NCI-H748 treated with DMSO at 0.1 percent for 48 hours (cell line): ENCODE measurements at regions not wholly inside any gene's neighbourhood (a gene's known extent, or its start where the extent isn't known, plus 50 kb on each side); places are given as distances from the start of the nearest gene placed in this dataset.

Experiments
- DNase-seq: peaks from one replicate; lab custom pipeline; 2025; lab: John Stamatoyannopoulos, UW

DNA sequence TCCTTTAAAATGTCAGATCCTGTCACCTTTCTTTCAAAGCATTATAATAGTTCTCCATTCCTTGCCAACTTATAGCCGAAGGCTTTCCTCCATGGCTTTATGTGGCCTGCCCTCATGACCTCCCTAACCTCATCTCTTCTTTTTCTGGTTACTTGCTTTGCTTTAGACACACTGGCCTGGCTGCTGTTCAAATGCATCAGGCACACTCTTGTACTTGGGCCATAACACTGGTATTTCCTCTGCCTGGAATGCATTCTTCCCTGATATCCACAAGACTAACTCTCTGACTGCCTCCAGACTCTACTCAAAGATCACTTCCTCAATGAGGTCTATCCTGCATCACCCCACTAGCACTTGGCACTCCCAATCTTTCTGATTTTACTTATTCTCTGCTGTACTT is 710.3 kb downstream of the KCNA4 start:
- no peak for DNase-seq

DNA sequence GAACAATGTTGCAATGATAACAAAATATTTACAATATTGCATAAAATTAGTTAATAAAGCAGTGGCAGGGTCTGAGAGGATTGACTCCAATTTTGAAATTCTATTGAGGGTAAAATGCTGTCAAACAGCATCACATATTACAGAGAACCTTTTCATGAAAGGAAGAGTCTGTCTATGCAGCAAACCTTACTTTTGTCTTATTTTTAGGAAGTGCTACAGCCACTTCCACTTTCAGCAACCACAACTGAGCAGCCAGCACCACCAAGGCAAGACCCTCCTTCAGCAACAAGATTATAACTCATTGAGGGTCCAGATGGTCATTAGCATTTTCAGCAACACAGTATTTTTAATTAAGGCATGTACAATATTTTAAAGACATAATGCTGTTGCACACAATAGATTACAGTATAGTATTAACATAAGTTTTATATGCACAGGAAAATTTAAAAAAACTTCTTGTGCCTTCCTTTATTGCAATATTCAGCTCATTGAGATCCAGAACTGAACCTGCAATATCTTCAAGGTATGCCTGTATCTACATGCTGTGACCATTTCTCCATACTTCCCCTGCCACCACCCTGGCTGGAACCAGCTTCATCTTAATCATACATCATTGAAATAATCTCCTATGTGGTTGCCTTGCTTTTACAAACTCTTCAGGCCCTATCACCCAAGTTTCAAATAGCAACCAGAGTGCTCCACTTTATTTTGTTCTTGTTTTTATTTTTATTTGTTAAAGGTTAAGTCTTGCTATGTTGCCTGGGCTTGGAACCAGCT is 711.2 kb downstream of the KCNA4 start:
- no peak for DNase-seq

DNA sequence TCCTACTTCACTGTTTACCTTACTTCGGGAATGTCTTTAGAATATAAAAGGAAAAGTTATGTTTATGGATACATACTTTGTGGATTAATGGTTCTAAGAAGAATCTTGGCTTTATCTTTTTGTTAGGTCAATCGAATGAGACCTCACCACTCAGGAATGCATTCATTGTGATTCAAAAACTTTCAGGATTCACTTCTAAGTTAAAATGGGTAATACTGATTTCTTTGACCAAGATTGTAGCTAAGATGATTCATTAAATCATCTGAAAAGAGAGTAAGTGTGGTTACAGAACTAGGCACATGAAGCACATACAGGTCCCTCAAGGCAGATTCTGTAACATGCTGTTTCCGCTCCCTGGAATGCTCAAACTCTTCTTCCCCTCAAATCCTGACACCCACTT is 716.4 kb downstream of the KCNA4 start:
- no peak for DNase-seq

DNA sequence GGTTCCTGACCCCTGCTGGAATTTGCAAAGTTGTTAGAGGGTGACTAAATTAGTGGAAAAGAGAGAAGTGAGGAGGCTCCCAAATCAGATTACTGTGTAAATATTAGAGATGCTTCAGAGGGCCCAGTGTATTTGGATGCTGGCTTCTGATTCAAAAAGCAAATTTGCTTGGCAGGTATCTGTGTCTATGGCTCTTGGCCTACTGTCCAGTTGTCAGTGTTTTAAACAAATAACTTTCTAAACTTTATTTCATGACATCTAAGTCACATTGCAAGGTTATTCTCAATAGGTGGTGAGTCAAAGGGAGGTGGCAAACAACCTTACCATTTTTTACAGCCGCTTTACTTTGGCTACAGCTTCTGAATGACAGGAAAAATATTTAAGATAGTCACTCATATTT is 720.1 kb downstream of the KCNA4 start:
- DNase-seq, result no peak

DNA sequence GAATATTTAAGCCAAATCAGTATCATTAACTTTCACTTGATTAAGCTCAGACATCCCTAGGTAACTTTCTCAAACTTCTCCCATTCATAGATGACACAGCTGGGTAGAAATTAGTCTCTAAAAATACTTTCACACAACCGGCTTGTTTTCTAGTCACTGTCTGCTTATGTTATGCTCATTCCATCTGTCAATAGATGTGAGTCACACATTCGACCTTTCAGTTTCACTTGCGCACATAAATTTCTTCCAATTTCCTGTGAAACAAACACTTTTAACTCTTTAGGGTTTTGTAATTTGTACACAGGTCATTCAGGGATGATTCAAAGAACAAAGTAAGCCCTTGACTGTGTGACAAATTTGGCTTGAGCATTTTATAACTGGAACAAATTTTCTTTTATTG is 723.0 kb downstream of the KCNA4 start:
- DNase-seq, result no peak

DNA sequence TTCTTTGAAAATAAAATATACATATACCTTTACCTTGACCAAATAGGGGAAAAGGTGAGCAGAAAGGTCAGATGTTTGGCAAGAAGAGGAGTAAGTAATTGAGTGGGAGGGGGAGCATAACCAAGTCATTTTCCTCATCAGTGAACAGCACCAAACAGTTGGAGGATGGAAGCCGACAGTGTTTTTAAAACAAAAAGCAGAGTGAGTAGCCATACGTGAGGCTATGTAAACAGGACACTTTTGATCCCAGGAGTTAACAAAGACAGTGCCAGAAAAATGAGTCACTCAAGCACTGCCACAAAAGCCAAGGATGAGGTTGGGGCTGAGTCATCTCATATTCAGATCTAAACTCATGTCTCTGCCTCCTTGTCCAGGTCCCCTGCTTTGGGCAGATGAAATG is 734.7 kb downstream of the KCNA4 start:
- DNase-seq, result no peak

DNA sequence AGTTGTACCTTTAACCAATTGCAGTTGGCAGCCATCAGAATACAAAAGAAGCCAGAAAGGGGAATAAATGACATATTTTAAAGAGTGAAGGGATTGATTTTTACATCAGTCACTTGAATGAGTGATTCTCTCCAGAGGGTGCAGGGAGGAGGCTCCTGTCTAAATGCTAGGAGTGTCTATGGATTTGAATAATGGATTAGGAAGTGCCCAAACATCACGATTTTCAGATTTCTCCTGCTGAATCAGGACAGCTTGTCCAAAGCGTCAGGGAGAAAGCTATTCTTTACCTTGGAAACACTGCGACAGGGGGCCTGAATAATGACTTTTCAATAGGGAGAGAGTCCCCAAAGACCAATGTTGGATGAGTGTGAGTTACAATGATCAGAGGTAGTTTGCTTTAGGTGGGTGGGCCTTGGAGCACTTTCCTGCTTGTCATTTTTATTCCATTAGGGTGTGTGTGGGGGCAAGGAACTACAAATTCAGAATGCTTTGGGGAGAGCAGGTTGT is 735.5 kb downstream of the KCNA4 start:
- DNase-seq, result no peak

DNA sequence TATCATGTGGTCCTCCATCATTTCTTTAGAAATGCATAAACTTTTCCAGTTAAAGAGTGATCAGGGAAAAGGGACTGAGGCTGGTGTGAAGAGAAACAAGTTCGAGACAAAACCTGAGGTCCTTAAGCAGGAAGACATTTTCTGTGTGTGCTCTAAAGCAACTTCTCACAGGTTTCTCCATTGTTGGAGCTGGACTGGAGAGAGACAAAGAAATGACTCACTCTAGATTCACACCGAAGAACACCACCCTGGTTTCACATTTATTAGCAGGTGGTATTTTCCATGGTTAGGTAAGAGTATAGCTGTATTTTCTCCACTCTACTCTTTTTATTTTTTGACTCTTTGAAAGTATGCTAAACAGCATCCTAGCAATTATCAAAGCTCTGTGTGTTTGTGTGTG is 736.4 kb downstream of the KCNA4 start:
- no peak for DNase-seq

DNA sequence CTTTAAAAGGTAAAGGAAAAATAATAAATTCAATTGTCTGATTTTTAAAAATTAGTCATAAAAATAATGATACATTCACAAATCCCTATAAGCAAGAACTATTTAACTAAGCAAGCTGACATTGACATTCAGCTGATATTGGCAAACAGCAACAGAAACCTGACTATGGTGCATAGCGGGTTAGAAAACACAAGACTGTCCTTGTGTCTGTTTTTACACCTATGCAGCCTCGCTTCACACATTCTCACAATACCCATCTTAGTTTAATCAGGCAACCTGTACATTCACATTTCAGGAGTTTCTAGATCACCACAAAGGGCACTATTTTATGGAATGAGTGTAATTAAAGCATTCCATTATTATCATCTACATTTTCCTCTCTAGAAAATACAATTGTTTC is 737.1 kb downstream of the KCNA4 start:
- no peak for DNase-seq

DNA sequence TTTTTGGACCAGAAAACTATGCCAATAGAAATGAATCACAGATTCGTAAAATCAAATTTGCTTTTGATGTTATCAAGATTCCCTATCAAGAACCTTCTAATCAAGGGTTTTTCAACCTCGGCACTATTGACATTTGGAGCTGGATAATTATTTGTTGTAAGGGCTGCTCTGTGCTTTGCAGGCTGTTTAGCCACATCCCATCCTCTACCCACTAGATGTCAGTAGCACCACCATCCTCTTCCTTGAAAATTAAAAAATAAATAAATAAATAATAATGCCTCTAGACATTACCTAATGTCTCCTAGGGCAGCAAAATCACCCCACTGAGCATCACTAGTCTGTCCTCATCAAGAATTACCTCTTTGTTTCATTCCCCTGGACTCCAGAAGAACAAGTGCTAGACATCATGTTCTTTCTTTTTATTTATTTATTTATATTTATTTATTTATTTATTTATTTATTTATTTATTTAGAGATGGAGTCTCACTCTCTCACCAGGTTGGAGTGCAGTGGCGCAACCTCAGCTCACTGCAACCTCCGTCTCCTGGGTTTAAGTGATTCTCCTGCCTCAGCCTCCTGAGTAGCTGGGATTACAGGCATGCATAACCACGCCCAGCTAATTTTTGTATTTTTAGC is 744.7 kb downstream of the KCNA4 start:
- no peak for DNase-seq

DNA sequence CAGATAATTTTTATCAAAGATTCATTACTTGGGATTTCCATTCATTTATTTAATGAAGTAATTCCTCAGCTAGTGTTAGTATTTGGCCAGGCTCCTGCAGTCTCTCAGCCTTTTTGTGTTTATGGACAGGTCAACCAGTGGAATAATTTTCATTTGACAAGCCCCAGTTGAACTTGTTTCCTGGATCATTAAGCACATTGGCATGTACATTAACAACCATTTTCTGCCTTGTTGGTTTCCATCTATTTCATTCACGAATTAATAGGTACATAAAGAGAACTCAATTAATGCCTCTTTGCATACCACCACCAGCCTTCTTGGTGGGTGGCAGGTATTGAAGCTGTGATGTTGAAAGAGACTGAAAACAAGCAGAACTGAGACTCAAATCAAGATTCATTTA is 745.2 kb downstream of the KCNA4 start:
- no peak for DNase-seq

DNA sequence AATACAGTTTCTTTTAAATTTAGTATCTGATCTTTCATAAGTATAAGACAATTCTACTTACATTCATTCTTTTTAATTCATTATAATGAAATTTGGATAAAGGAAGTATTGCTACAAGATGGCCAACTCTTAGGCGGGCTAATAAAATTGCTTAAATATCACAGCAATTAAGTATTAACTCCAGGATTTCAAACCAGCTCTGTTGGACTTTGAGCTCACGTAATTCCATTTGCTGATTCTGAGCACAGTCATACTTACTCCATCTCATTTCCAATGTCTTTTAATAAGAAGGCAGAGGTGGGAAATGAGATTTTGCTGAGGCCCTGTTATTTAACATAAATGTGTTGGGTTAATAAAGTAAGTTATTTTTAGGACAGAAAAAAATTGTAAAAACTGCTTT is 748.1 kb downstream of the KCNA4 start:
- DNase-seq, result no peak

DNA sequence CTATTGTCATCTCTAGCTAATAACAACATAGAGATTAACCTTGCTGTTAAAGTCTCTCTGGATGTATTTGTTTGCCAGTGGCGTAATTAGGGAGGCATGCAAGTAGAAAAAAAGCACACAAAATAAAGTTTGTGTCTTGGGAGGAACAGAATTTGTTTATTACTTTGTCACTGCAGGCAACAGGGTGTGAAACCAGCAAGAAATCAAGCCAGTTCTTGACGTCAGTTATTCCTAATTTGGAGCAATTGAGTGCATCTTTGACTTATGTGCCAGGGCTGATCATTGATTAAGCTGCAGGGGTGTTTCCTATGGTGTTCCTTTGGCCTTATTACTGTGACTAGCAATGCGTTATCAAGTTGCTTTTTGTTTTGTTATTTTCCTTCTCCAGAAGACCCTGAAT is 751.0 kb downstream of the KCNA4 start:
- DNase-seq, result no peak

DNA sequence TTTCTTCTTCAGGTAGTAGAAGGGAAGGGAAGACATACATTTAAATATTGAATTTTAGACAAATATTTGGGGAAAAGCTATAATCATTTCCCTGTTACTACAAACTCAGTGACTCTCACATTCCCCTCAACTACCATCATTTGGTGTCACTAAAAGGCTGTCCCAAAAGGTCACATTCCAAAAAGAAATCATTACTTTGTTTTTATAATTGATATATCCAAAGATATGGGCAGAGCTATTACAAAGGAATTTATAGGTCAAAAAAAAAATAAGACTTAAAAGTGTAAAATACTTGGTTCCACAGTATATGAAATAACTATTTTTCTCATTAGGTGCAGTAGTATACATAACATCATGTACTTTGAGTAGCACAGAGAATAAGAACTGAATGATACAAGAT is 751.4 kb downstream of the KCNA4 start:
- DNase-seq, result no peak

DNA sequence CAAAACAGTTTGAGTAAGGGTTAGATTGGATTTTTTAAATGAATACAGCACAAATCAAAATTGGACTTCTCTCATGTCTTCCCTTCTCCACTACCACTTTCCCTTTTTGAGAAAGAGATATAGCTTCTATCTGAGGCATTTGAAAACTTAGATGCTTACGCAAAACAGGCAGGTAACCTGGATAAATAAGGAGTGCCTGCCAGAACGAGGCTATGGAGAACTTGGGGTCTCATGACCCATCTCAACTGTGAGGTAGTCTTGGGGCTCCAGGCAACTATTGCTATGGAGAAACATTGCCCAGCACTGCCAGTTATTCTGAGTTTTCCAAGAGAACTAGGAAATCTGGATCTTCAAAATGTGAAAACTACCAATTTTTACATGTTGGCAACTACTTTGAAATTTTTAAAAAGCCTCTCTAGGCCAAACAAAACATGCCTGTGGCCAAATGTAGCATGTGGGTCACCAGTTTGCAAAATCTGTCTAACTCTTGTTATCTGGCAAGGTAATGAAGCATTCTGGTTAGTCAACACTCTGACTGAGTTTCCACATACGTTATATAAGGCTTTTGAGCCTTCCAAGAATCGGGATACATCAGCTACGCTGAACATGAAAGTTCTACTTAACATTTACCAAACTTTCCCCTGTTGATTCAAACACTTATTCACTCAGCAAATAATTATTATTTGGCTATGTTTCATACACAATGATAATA is 752.7 kb downstream of the KCNA4 start:
- DNase-seq, result no peak

DNA sequence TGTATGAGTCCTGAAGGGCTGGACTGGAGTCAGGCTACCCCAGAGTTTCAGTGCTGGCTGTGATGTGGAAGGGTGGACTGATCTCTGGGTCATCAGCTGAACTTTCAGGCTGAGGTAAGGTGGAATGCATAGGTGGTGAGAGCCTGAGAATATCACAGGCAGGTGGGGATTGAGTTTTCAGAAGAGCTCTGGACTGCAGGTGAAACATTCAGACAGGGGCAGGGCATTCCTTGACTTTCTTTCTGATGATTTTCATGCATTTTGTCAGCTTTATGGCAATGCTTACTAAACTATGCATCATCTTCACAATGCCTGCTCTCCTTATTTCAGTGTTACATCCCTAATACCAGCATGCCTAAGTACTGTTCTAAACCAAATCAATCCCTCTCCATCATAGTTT is 755.0 kb downstream of the KCNA4 start:
- no peak for DNase-seq

DNA sequence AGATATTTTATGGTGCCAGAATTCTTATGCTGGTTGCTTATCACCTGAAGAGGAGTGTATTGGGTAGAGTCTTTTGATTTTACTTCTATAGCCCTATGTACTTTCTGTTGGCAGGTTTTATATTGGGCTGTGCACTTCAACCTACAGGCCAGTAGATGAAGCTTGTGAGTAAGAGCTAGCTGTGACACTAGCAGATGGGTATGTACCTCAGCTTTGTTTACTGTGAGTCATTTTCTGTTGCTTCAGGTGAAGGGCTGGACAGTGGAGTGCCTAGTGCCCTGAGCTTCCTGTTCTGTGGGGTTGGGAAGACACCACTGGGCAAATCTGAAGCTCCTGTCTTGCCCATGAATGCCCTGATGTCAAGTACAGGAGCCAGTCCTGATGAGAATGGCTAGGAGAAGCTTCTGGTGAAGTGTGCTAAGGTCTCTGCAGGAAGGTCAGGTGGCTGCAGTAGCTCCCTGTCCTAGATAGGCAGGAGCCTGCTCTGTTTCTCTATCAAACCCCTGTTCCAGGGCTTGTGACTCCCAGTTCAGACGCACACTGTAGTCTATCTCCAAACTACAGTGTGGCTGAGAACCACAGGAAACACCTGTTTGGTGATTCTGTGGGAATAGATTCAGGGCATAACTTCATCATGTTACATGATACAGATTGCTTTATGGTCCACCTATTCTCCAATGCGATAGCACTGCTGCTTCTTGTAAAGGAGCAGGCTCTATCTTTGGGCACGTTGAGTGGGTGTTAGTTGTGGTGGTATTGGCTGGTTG is 755.7 kb downstream of the KCNA4 start:
- DNase-seq, result no peak

DNA sequence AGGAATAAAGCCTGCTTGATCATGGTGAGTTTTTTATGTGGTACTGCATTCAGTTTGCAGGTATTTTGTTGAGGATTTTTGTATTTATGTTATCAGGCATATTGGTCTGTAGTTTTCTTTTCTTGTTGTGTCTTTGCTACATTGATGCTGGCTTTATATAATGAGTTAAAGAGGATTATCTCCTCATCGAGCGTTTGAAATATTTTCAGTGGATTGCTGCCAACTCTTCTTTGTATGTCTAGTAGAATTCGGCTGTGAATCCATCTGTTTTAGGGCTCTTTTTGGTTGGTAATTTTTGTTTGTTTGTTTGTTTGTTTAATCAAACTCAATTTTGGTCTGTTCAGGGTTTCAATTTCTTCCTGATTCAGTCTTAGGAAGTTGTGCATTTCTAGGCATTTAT is 758.4 kb downstream of the KCNA4 start:
- no peak for DNase-seq

DNA sequence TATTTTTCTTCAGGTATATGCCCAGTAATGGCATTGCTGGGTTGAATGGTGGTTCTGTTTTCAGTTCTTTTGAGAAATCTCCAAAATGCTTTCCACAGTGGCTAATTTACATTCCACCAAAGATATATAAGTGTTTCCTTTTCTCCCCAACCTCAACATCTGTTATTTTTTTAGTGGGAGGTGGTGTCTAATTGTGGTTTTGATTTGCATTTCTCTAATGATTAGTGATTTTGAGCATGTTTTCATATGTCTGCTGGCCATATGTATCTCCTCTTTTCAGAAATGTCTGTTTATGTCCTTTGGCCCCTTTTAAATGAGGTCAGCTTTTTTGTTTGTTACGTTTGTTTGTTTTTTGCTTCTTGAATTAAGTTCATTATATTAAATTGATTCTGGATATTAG is 760.2 kb downstream of the KCNA4 start:
- DNase-seq, result no peak

DNA sequence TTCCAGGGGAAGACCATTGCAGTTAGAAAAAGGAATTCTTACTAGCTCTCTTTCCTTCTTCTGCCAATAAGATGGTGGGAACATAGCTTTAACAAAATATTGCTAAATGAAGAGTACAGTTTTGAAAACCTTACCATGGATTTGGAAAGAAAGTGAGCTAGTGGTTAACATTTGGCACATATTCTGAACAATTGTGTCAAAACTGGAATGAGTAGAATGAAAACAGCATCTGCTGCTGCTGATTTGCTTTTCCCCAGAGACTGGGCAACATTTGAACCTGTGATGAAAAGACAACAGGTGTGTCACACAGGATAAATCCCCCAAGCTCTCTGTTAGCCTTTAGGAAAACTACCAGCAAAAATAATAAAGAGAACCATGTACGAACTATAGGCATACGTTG is 761.4 kb downstream of the KCNA4 start:
- peak; percentile 53 for DNase-seq

DNA sequence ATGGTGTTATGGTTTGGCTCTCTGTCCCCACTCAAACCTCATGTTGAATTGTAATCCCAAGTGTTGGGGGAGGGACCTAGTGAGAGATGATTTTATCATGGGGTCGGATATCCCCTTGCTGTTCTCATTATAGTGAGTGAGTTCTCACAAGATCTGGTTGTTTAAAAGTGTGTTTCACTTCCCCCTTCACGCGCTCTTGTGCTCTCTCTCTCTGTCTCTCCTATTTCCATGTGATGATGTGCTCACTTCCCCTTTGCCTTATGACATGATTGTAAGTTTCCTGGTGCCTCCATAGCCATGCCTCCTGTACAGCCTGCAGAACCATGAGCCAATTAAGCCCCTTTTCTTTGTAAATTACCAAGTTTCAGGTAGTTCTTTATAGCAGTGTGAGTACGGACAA is 765.1 kb downstream of the KCNA4 start:
- DNase-seq, result no peak

DNA sequence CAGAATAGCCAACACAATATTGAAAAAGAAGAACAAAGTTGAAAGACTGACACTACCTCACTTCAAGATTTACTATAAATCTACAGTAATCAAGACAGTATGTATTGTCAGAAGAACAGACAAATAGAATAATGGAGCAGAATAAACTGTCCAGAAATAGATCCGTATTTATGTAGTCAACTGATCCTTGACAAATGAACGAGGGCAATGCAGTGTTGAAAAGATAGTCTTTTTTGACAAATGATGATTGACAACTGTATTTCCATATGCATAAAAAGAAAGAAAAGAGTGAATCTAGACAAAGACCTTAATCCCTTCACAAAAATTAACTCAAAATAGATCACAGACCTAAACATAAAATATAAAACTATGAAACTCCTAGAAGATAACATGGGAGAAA is 767.1 kb downstream of the KCNA4 start:
- no peak for DNase-seq
